Nephron progenitor cell (in vitro differentiated cells): ENCODE measurements at regions not wholly inside any gene's neighbourhood (a gene's known extent, or its start where the extent isn't known, plus 50 kb on each side); places are given as distances from the start of the nearest gene placed in this dataset.
A peak's percentile ranks its signal among the peaks of the same experiment; 100 is the strongest.

ENCODE experiments used
- DNase-seq: peaks from one replicate; pipeline ENCODE4 v3.0.0; 2021
- H3K27ac Mint-ChIP-seq: 2 replicates; pipeline ENCODE4 v1.8.0; 2021; ENCODE audit warnings: mild to moderate bottlenecking, moderate library complexity, mixed read lengths
- H3K27me3 Mint-ChIP-seq: 2 replicates; pipeline ENCODE4 v1.8.0; 2021; ENCODE audit warnings: mild to moderate bottlenecking, low read depth, mixed read lengths; ENCODE audit not compliant: poor library complexity
- H3K36me3 Mint-ChIP-seq: 2 replicates; pipeline ENCODE4 v1.8.0; 2021; ENCODE audit warnings: low read depth, mixed read lengths
- H3K4me1 Mint-ChIP-seq: 2 replicates; pipeline ENCODE4 v1.8.0; 2021; ENCODE audit warnings: mixed read lengths
- H3K4me3 Mint-ChIP-seq: 2 replicates; pipeline ENCODE4 v1.8.0; 2021; ENCODE audit warnings: mild to moderate bottlenecking, moderate library complexity, mixed read lengths
- H3K9me3 Mint-ChIP-seq: 2 replicates; pipeline ENCODE4 v1.8.0; 2021; ENCODE audit warnings: mild to moderate bottlenecking, moderate library complexity, mixed read lengths
- CTCF ChIP-seq: fragments of 200-600 bp; sonication (generic); IDR thresholded peaks from 2 replicates; pipeline ENCODE4 v1.5.0; 2021; ENCODE audit warnings: antibody characterized with exemption

- Mint-ChIP-seq H3K4me1 (no peaks in the 10 kb centered on the region), H3K27me3 (no peaks in the 10 kb centered on the region), H3K27ac (no peak overlapping the region), H3K9me3 (no peaks in the 10 kb centered on the region), H3K4me3 (no peak overlapping the region), H3K36me3 (no peaks in the 10 kb centered on the region)
- DNase-seq, result peak; percentile 53
- TF ChIP-seq CTCF, result peak; percentile 57
These were observed 701.4 kb upstream of the COBL start for GRCh38 chr7:52017802-52018679.

- H3K9me3 Mint-ChIP-seq, result no peaks in the 10 kb centered on the region
- H3K36me3 Mint-ChIP-seq, result no peaks in the 10 kb centered on the region
- H3K27me3 Mint-ChIP-seq, result peaks cover 2% of the 10 kb centered on the region
- no peak overlapping the region for H3K4me3 Mint-ChIP-seq
- no peak overlapping the region for H3K27ac Mint-ChIP-seq
- DNase-seq, result no peak
- TF ChIP-seq CTCF, result no peak
- no peaks in the 10 kb centered on the region for H3K4me1 Mint-ChIP-seq
These were observed 692.6 kb upstream of the COBL start for GRCh38 chr7:52009181-52009580.

GRCh38 chr7:52006674-52007073 lies 690.1 kb upstream of the COBL start:
- DNase-seq, result no peak
- no peak overlapping the region for H3K4me3 Mint-ChIP-seq
- H3K4me1 Mint-ChIP-seq, result no peaks in the 10 kb centered on the region
- no peak for TF ChIP-seq CTCF
- H3K9me3 Mint-ChIP-seq, result no peaks in the 10 kb centered on the region
- H3K27me3 Mint-ChIP-seq, result peaks cover 2% of the 10 kb centered on the region
- no peaks in the 10 kb centered on the region for H3K36me3 Mint-ChIP-seq
- no peak overlapping the region for H3K27ac Mint-ChIP-seq

GRCh38 chr7:52005613-52006012 lies 689.0 kb upstream of the COBL start:
- Mint-ChIP-seq H3K9me3 (no peaks in the 10 kb centered on the region), H3K27ac (no peak overlapping the region), H3K4me1 (no peaks in the 10 kb centered on the region), H3K27me3 (no peaks in the 10 kb centered on the region), H3K4me3 (no peak overlapping the region), H3K36me3 (no peaks in the 10 kb centered on the region)
- no peak for TF ChIP-seq CTCF
- no peak for DNase-seq

- Mint-ChIP-seq H3K4me3 (no peak overlapping the region), H3K27me3 (peaks cover 3% of the 10 kb centered on the region), H3K27ac (no peak overlapping the region), H3K9me3 (peaks cover 21% of the 10 kb centered on the region), H3K36me3 (no peaks in the 10 kb centered on the region), H3K4me1 (no peaks in the 10 kb centered on the region)
- no peak for TF ChIP-seq CTCF
- DNase-seq, result no peak
These were observed 679.1 kb upstream of the COBL start for GRCh38 chr7:51995596-51996179.
